HEK293T (cell line): ENCODE measurements at regions not wholly inside any gene's neighbourhood (a gene's known extent, or its start where the extent isn't known, plus 50 kb on each side); places are given as distances from the start of the nearest gene placed in this dataset.
"Not testable (repeated sequence)": the region's sequence is repeated elsewhere in the genome, so short reads cannot be mapped to it uniquely, and the experiment has no call there.

Experiments
- BHLHE40 ChIP-seq: fragments of 450-650 bp; IDR thresholded peaks from 2 replicates; pipeline ENCODE4 v1.6.1; 2016; ENCODE audit warnings: mild to moderate bottlenecking, moderate library complexity, borderline replicate concordance
- ELF4 ChIP-seq: fragments of 450-650 bp; IDR thresholded peaks from 2 replicates; pipeline ENCODE4 v1.6.1; 2017; ENCODE audit warnings: antibody characterized with exemption
- FOXK2 ChIP-seq: fragments of 450-650 bp; IDR thresholded peaks from 2 replicates; pipeline ENCODE4 v1.6.1; 2016; ENCODE audit warnings: mild to moderate bottlenecking
- FOXM1 ChIP-seq: fragments of 450-650 bp; IDR thresholded peaks from 2 replicates; pipeline ENCODE4 v1.6.1; 2017; ENCODE audit warnings: mild to moderate bottlenecking, borderline replicate concordance
- L3MBTL2 ChIP-seq: fragments of 450-650 bp; conservative IDR thresholded peaks from 2 replicates; pipeline ENCODE4 v1.6.1; 2016; ENCODE audit warnings: mild to moderate bottlenecking
- SP1 ChIP-seq: fragments of 450-650 bp; IDR thresholded peaks from 2 replicates; pipeline ENCODE4 v1.6.1; 2017
- ZNF384 ChIP-seq: fragments of 450-650 bp; IDR thresholded peaks from 2 replicates; pipeline ENCODE4 v1.6.1; 2016

DNA sequence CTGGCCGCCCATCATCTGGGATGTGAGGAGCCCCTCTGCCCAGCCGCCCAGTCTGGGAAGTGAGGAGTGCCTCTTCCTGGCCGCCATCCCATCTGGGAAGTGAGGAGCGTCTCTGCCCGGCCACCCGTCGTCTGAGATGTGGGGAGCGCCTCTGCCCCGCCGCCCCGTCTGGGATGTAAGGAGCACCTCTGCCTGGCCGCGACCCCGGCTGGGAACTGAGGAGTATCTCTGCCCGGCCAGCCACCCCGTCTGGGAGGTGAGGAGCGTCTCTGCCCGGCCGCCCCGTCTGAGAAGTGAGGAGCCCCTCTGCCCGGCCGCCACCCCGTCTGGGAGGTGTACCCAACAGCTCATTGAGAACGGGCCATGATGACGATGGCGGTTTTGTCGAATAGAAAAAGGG lies 211.4 kb downstream of the ANAPC1 start:
- TF ChIP-seq SP1, BHLHE40, FOXK2, ZNF384, L3MBTL2, ELF4, FOXM1: not testable (repeated sequence)
